ENCODE measurements at regions not wholly inside any gene's neighbourhood (a gene's known extent, or its start where the extent isn't known, plus 50 kb on each side); places are given as distances from the start of the nearest gene placed in this dataset.
"Not testable (repeated sequence)": the region's sequence is repeated elsewhere in the genome, so short reads cannot be mapped to it uniquely, and the experiment has no call there.

DNA sequence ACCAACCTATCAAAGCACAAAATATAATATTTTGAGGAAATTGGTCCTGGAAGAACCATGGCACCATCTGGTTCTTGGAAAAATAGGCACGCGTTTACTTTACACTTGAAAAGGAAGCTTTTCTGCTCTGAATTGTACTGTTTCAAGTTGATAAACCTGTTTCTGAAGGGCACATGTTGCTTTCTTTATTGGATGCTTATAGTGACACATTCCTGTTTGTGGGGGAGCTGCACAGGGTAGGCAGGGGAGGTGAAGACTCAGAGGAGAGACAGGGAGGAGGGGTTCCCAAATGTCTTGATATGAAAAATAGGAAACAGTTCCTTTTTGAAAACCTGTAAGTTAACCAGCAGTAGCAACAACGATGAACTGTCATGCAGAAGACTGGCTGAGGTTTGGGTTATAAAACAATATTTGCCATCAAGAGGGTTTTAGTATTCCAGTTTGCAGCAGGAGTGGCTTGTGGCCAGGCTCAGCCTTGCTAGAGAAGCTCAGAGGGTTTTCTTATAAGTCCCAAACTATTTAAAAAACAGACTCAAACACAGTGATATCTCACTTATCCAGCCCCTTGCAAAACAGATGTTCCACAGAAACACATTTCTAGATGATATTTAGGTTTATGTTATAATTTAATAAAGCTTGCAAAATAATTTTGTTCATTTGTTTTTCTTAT is 127.0 kb upstream of the MROH9 start:
- POLR2A ChIA-PET, result no interaction called here
- Histone ChIP-seq H3K36me3 (ENCODE audit: control insufficient read depth in 2 of 2, insufficient read depth in 1 of 2, low read length in 2 of 2) (no peaks in the 10 kb centered on the region), H3K27ac (ENCODE audit: extremely low read depth, low read depth, low read length) (no peak overlapping the region), H3K4me1 (ENCODE audit: control insufficient read depth, insufficient read depth, low read length) (no peaks in the 10 kb centered on the region), H3K9me3 (ENCODE audit: control insufficient read depth, insufficient read depth, low read depth, low read length) (no peaks in the 10 kb centered on the region), H3K4me3 (ENCODE audit: low read depth, low read length) (no peak overlapping the region)
- TF ChIP-seq ZNF521 (tag by site-specific recombination; IDR thresholded peaks at IDR 0.05) (no peak), ZSCAN5A (tag by site-specific recombination; IDR thresholded peaks at IDR 0.05) (no peak), ZNF324 (tag by site-specific recombination; IDR thresholded peaks at IDR 0.05) (no peak), REPIN1 (tag by site-specific recombination; IDR thresholded peaks at IDR 0.05; ENCODE audit: low read depth) (no peak), ATF2 (tag by site-specific recombination; IDR thresholded peaks at IDR 0.05; ENCODE audit: low read depth) (no peak), GLIS2 (tag by site-specific recombination; IDR thresholded peaks at IDR 0.05) (no peak), ZBTB11 (tag by site-specific recombination; conservative IDR thresholded peaks at IDR 0.05; ENCODE audit: low read depth) (no peak), ZNF654 (tag by site-specific recombination; IDR thresholded peaks at IDR 0.05; ENCODE audit: low read depth) (no peak), ZFP37 (tag by site-specific recombination; IDR thresholded peaks at IDR 0.05) (no peak), ZNF707 (tag by site-specific recombination; IDR thresholded peaks at IDR 0.05) (no peak), KLF16 (tag by site-specific recombination; IDR thresholded peaks at IDR 0.05) (no peak), ZBTB1 (tag by site-specific recombination; IDR thresholded peaks at IDR 0.05) (no peak), HIC1 (tag by site-specific recombination; IDR thresholded peaks at IDR 0.05) (no peak)
- TF ChIP-seq, protein P1, sequence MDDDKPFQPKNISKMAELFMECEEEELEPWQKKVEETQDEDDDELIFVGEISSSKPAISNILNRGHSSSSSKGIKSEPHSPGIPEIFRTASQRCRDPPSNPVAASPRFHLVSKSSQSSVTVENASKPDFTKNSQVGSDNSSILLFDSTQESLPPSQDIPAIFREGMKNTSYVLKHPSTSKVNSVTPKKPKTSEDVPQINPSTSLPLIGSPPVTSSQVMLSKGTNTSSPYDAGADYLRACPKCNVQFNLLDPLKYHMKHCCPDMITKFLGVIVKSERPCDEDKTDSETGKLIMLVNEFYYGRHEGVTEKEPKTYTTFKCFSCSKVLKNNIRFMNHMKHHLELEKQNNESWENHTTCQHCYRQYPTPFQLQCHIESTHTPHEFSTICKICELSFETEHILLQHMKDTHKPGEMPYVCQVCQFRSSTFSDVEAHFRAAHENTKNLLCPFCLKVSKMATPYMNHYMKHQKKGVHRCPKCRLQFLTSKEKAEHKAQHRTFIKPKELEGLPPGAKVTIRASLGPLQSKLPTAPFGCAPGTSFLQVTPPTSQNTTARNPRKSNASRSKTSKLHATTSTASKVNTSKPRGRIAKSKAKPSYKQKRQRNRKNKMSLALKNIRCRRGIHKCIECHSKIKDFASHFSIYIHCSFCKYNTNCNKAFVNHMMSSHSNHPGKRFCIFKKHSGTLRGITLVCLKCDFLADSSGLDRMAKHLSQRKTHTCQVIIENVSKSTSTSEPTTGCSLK (tag by site-specific recombination; IDR thresholded peaks at IDR 0.05), result no peak
- CTCF ChIA-PET, result no interaction called here

- H3K4me3 ChIP-seq (ENCODE audit: low read depth, low read length); H3K9me3 ChIP-seq (ENCODE audit: control insufficient read depth, insufficient read depth, low read depth, low read length); H3K4me1 ChIP-seq (ENCODE audit: control insufficient read depth, insufficient read depth, low read length); POLR2A ChIA-PET; H3K36me3 ChIP-seq (ENCODE audit: control insufficient read depth in 2 of 2, insufficient read depth in 1 of 2, low read length in 2 of 2); H3K27ac ChIP-seq (ENCODE audit: extremely low read depth, low read depth, low read length): not testable (repeated sequence)
- CTCF ChIA-PET, result interaction anchor here (0.5 kb wide), 1 partner anchor 8 kb away, joined by 4 read pairs; no protein-coding TSS in a partner anchor
Observed at GRCh38 chr1:170811013-170811412, 124.3 kb upstream of the MROH9 start.

Data from HEK293 (cell line).